B cell (primary cell): ENCODE measurements at regions not wholly inside any gene's neighbourhood (a gene's known extent, or its start where the extent isn't known, plus 50 kb on each side); places are given as distances from the start of the nearest gene placed in this dataset.

Source experiments
- EZH2 ChIP-seq: IDR thresholded peaks from 2 replicates; pipeline ENCODE4 v1.6.1; 2012; ENCODE audit warnings: borderline replicate concordance, low read depth, mild to moderate bottlenecking, moderate library complexity, low read length; ENCODE audit not compliant: insufficient read depth, poor library complexity, severe bottlenecking
- TF ChIP-seq, protein P1 (sequence below): fragments of 200-600 bp; IDR thresholded peaks from one replicate; pipeline ENCODE4 v1.8.0; 2022; ENCODE audit warnings: antibody characterized with exemption, mild to moderate bottlenecking

DNA sequence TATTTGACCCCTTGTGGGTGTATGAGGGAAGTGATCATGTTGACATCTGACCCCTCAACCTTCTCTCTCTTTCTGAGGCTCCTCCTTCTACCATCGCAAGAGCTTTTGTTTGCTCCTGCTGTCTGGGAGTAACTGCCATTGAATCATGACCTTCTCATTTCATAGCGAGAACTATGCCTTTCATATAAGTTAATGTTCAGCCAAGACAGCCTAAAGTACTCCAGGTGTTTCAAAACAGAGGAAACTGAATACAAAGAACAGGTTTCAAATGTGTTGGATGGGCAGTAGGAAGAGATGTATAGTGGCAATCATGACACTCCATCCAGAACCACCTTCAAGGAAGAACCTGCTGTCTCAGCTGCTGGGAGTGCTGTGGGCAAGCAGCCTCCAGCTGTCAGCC, 403.1 kb downstream of the MID1IP1 start:
- TF ChIP-seq, protein P1, sequence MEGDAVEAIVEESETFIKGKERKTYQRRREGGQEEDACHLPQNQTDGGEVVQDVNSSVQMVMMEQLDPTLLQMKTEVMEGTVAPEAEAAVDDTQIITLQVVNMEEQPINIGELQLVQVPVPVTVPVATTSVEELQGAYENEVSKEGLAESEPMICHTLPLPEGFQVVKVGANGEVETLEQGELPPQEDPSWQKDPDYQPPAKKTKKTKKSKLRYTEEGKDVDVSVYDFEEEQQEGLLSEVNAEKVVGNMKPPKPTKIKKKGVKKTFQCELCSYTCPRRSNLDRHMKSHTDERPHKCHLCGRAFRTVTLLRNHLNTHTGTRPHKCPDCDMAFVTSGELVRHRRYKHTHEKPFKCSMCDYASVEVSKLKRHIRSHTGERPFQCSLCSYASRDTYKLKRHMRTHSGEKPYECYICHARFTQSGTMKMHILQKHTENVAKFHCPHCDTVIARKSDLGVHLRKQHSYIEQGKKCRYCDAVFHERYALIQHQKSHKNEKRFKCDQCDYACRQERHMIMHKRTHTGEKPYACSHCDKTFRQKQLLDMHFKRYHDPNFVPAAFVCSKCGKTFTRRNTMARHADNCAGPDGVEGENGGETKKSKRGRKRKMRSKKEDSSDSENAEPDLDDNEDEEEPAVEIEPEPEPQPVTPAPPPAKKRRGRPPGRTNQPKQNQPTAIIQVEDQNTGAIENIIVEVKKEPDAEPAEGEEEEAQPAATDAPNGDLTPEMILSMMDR, result no peak
- TF ChIP-seq EZH2, result no peak
